Natural killer cell (primary cell): ENCODE measurements at regions not wholly inside any gene's neighbourhood (a gene's known extent, or its start where the extent isn't known, plus 50 kb on each side); places are given as distances from the start of the nearest gene placed in this dataset.

ENCODE experiments used
- ATAC-seq, 3 donors: fragments of 150-1000 bp in 2 of 3; fragments of 200-7000 bp in 1 of 3; cut with Tn5 transposase; 1 replicate in 1 of 3; 2 replicates in 2 of 3; pipeline ENCODE4 v1.10.0; 2021; ENCODE audit warnings: mild to moderate bottlenecking in 2 of 3, moderate library complexity in 2 of 3
- DNase-seq, 2 donors: peaks; one replicate each; pipeline versions ENCODE4 v3.0.0 to v3.0.0-alpha.2; 2013 to 2021; ENCODE audit warnings: mixed read lengths in 1 of 2
- H3K27ac ChIP-seq: one replicate; pipeline ENCODE4 v1.5.1; 2013; ENCODE audit warnings: mild to moderate bottlenecking, low read length
- H3K27me3 ChIP-seq: one replicate; pipeline ENCODE4 v1.6.1; 2013; ENCODE audit warnings: low read length; ENCODE audit not compliant: control insufficient read depth, insufficient read depth
- H3K36me3 ChIP-seq: one replicate; pipeline ENCODE4 v1.6.1; 2013; ENCODE audit warnings: low read length; ENCODE audit not compliant: control insufficient read depth, insufficient read depth
- H3K4me1 ChIP-seq: one replicate; pipeline ENCODE4 v1.6.1; 2013; ENCODE audit warnings: low read length; ENCODE audit not compliant: control insufficient read depth, insufficient read depth
- H3K4me3 ChIP-seq: one replicate; pipeline ENCODE4 v1.5.1; 2013; ENCODE audit warnings: low read length
- H3K9me3 ChIP-seq: one replicate; pipeline ENCODE4 v1.6.1; 2013; ENCODE audit warnings: low read length; ENCODE audit not compliant: control insufficient read depth, insufficient read depth
- H3K27ac Mint-ChIP-seq, 2 donors: one replicate each; pipeline ENCODE4 v1.8.0; 2022; ENCODE audit warnings: mild to moderate bottlenecking in 2 of 2, mixed read lengths in 2 of 2, moderate library complexity in 1 of 2
- H3K27me3 Mint-ChIP-seq, 2 donors: one replicate each; pipeline ENCODE4 v1.8.0; 2022; ENCODE audit warnings: low read depth in 2 of 2, mixed read lengths in 2 of 2
- H3K36me3 Mint-ChIP-seq: one replicate; pipeline ENCODE4 v1.8.0; 2022; ENCODE audit warnings: mixed read lengths
- H3K4me1 Mint-ChIP-seq, 2 donors: one replicate each; pipeline ENCODE4 v1.8.0; 2022; ENCODE audit warnings: mixed read lengths in 2 of 2
- H3K4me3 Mint-ChIP-seq: one replicate; pipeline ENCODE4 v1.8.0; 2022; ENCODE audit warnings: mild to moderate bottlenecking, moderate library complexity, mixed read lengths
- H3K9me3 Mint-ChIP-seq, 2 donors: one replicate each; pipeline ENCODE4 v1.8.0; 2022; ENCODE audit warnings: mixed read lengths in 2 of 2
- CTCF ChIP-seq: fragments of 200-600 bp; IDR thresholded peaks from one replicate; pipeline ENCODE4 v1.8.0; 2022; ENCODE audit warnings: antibody characterized with exemption
- WGBS: methylation state at CpG from one replicate; pipeline ENCODE4 v1.1.7; 2013; ENCODE audit warnings: missing lambda C conversion rate; ENCODE audit not compliant: insufficient coverage; 5-methylcytosine and 5-hydroxymethylcytosine counted together
- intact Hi-C: fragments of 100-400 bp; cut with micrococcal nuclease; formaldehyde crosslinking; loops from one replicate; pipeline ENCODE4 v1.14.2; 2022

DNA sequence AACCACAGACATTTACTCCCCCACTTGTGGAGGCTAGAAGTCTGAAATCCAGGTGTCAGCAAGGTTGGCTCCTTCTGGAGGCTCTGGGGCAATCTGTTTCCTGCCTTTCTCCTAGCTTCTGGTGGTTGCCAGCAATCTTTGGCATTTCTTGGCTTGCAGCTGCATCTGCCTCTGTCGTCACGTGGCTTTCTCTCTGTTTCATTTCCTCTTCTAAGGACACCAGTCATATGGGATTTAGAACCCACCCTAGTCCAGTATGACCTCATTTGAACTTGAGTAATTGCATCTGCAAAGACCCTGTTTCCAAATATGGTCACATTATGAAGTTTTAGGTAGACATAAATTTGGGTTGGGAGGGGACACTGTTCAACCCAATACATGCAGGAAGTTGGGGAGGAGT, 56.2 kb upstream of the EPB41L1 start:
- Mint-ChIP-seq H3K36me3 (no peaks in the 10 kb centered on the region), H3K27ac (no peak overlapping the region), H3K4me3 (no peak overlapping the region), H3K27me3 (peaks cover 9 to 17% of the 10 kb centered on the region in 2 donors), H3K4me1 (no peaks in the 10 kb centered on the region), H3K9me3 (no peaks in the 10 kb centered on the region)
- Histone ChIP-seq H3K36me3 (no peaks in the 10 kb centered on the region), H3K4me3 (no peak overlapping the region), H3K4me1 (peaks cover 14% of the 10 kb centered on the region), H3K27ac (no peak overlapping the region), H3K9me3 (no peaks in the 10 kb centered on the region), H3K27me3 (peaks cover 6% of the 10 kb centered on the region)
- DNase-seq = no peak
- WGBS = 13% methylated on average over 2 of the region's 2 CpGs
- TF ChIP-seq CTCF = no peak
- intact Hi-C loops = no loop called here
- ATAC-seq = no peak

DNA sequence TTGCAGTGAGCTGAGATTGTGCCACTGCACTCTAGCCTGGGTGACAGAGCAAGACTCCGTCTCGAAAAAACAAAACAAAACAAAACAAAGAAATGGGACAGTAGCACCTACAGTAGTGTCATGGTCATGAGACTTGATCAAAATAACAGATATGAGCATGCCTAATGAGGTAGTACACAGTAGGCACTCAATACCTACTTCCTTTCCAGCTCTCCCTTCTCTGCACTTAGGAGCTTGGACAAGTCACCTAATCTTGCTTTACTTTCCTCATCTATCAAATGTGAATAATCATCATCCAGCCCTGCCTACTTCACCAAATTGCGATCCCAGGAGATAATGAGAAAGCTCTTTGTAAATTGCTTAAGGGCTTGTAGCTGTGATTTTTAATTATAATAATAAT, 55.4 kb upstream of the EPB41L1 start:
- Mint-ChIP-seq H3K9me3 (no peaks in the 10 kb centered on the region), H3K27me3 (peaks cover 5 to 17% of the 10 kb centered on the region in 2 donors), H3K36me3 (no peaks in the 10 kb centered on the region), H3K4me1 (no peaks in the 10 kb centered on the region), H3K4me3 (no peak overlapping the region), H3K27ac (no peak overlapping the region)
- ATAC-seq (no peak), DNase-seq (no peak)
- intact Hi-C loops = no loop called here
- WGBS = 77% methylated on average over 2 of the region's 3 CpGs
- TF ChIP-seq CTCF = no peak
- Histone ChIP-seq H3K27me3 (peaks cover 3% of the 10 kb centered on the region), H3K4me3 (no peak overlapping the region), H3K9me3 (no peaks in the 10 kb centered on the region), H3K4me1 (peaks cover 9% of the 10 kb centered on the region), H3K36me3 (no peaks in the 10 kb centered on the region), H3K27ac (no peak overlapping the region)

- no peak for ATAC-seq
- DNase-seq = no peak
- 76% methylated on average over 3 of the region's 3 CpGs for WGBS
- no peak for TF ChIP-seq CTCF
- Histone ChIP-seq H3K4me3 (no peak overlapping the region), H3K36me3 (no peaks in the 10 kb centered on the region), H3K27me3 (no peaks in the 10 kb centered on the region), H3K4me1 (peaks cover 9% of the 10 kb centered on the region), H3K27ac (no peak overlapping the region), H3K9me3 (no peaks in the 10 kb centered on the region)
- intact Hi-C loops = no loop called here
- Mint-ChIP-seq H3K27me3 (peaks cover 0 to 13% of the 10 kb centered on the region in 2 donors), H3K9me3 (no peaks in the 10 kb centered on the region), H3K27ac (no peak overlapping the region), H3K36me3 (no peaks in the 10 kb centered on the region), H3K4me1 (no peaks in the 10 kb centered on the region), H3K4me3 (no peak overlapping the region)
Observed at GRCh38 chr20:36101192-36101591, 53.3 kb upstream of the EPB41L1 start.

DNA sequence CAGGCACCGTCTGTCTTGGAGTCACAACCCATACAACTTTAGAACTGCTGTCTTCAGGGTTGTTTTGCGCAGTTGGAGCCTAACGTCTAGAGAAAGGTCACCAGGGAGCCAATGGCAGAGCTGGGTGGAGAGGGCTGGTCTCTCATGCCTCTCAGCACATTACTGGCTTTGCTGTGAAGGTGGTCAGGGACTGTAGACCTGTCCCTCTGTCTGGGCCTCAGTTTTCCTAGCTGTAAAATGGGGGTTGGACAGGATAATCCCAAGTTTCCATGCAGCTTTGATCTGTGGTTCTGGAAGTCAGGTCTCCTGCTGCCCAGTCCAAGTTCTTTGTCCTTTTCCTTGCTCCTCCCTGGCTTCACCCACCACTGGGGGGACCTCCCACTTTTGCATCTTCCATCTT, 52.2 kb upstream of the EPB41L1 start:
- Mint-ChIP-seq H3K4me3 (no peak overlapping the region), H3K36me3 (no peaks in the 10 kb centered on the region), H3K27ac (no peak overlapping the region), H3K4me1 (no peaks in the 10 kb centered on the region), H3K27me3 (peaks cover 0 to 13% of the 10 kb centered on the region in 2 donors), H3K9me3 (no peaks in the 10 kb centered on the region)
- H3K4me1 ChIP-seq = peaks cover 9% of the 10 kb centered on the region
- no peak for TF ChIP-seq CTCF
- intact Hi-C loops = no loop called here
- H3K27ac ChIP-seq = no peak overlapping the region
- no peaks in the 10 kb centered on the region for H3K36me3 ChIP-seq
- ATAC-seq = no peak
- H3K4me3 ChIP-seq = no peak overlapping the region
- no peaks in the 10 kb centered on the region for H3K27me3 ChIP-seq
- no peak for DNase-seq
- 65% methylated on average over 3 of the region's 3 CpGs for WGBS
- no peaks in the 10 kb centered on the region for H3K9me3 ChIP-seq
